ENCODE measurements at regions not wholly inside any gene's neighbourhood (a gene's known extent, or its start where the extent isn't known, plus 50 kb on each side); places are given as distances from the start of the nearest gene placed in this dataset.

DNA sequence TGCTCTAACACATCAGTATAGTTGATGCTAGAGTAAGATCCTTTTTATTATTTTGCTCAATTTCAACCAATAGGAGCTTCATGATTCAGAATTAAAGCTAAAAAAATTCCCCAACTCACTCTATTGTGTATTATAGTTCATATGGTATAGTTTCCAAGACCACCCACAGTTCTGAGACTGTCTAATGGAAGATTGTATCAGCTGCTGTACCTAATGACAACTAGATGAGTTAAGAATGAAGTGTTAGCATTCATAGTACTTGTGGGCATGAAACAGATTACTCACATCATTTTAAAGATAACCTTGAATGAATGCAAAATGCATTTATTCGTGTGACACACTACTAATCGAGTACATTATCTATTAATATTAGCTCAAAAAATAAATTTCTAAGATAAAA is 289.9 kb upstream of the ATP11B start:
- Histone ChIP-seq H3K4me3 (ENCODE audit: low read depth, low read length) (no peak overlapping the region), H3K36me3 (replicated peaks) (no peaks in the 10 kb centered on the region), H3K27ac (no peak overlapping the region), H3K27me3 (replicated peaks) (no peaks in the 10 kb centered on the region)
- TF ChIP-seq, protein P1, sequence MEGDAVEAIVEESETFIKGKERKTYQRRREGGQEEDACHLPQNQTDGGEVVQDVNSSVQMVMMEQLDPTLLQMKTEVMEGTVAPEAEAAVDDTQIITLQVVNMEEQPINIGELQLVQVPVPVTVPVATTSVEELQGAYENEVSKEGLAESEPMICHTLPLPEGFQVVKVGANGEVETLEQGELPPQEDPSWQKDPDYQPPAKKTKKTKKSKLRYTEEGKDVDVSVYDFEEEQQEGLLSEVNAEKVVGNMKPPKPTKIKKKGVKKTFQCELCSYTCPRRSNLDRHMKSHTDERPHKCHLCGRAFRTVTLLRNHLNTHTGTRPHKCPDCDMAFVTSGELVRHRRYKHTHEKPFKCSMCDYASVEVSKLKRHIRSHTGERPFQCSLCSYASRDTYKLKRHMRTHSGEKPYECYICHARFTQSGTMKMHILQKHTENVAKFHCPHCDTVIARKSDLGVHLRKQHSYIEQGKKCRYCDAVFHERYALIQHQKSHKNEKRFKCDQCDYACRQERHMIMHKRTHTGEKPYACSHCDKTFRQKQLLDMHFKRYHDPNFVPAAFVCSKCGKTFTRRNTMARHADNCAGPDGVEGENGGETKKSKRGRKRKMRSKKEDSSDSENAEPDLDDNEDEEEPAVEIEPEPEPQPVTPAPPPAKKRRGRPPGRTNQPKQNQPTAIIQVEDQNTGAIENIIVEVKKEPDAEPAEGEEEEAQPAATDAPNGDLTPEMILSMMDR (IDR thresholded peaks at IDR 0.05; ENCODE audit: low read depth, low read length, missing control alignments): no peak
- no peak for DNase-seq
- in situ Hi-C loops (cut with HindIII; ENCODE audit: low pct_ligation_motif_present, low sequenced_read_pairs): no loop called here

DNA sequence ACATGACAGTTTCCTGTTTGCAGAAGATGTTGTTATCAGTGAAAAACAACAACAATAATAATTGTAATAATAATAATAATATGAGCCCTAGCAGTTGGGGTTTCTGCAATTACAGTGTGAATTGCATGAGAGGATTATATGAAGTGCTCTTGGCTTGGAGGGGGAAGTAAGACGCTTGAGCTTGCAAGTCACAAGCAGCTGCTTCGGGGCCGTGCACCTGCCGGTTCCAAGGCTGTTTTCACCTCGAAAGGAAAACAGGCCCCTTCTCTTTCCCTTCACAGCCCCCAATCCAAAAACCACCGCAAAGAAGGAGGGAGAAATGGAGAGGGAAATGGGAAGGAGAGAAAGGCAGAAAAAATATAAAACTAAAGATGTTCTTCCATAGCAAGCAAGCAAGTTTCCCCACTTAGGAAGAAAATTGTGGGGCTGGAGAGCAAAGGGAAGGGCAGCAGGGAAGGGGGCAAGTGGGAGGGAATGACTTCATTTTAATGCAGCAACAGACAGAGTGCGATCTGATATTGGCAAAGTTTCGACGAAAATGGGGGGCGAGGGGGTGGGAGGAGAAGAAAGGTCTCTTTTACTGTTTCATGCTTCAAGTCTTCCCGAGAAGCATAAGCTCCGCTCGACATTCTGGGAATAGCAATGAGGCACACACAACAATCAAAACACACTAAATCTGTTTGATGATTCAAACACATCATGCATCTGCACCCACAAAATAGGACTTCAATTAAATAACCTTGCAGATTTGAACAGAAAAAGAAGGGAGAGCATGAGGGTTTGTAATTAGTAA is 284.2 kb upstream of the ATP11B start:
- H3K27ac ChIP-seq: no peak overlapping the region
- no peaks in the 10 kb centered on the region for H3K36me3 ChIP-seq (replicated peaks)
- no peak for DNase-seq
- TF ChIP-seq, protein P1 (IDR thresholded peaks at IDR 0.05; ENCODE audit: low read depth, low read length, missing control alignments): no peak
- in situ Hi-C loops (cut with HindIII; ENCODE audit: low pct_ligation_motif_present, low sequenced_read_pairs): no loop called here
- no peaks in the 10 kb centered on the region for H3K27me3 ChIP-seq (replicated peaks)
- no peak overlapping the region for H3K4me3 ChIP-seq (ENCODE audit: low read depth, low read length)

DNA sequence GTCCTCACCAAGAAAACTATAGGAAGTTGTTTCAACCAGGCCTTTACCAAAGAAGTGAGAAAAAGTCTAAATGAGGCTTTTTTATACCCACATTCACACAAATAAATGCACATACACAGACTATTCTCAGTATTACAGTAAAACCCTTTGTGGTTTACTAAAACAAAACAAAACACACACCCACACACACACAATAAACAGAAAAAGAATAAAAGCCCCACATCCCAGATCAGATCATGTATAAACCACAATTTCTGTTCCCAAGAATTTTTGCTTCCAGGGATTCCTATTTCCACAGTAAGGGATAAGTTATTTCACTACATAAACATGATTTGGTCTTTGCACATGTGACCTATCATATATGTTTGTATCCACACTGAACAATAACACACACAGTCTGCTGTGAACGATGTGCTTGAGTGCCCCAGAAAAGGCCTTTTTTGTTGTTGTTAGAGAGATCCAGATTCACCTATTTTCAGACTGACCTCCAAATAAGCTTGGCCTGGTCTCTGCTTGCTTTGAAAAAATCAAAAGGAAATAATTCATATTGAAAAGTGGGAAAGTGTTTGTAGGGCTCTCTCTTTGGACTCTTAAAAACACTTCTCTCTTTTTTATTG is 283.4 kb upstream of the ATP11B start:
- Histone ChIP-seq H3K4me3 (ENCODE audit: low read depth, low read length) (no peak overlapping the region), H3K36me3 (replicated peaks) (no peaks in the 10 kb centered on the region), H3K27ac (no peak overlapping the region), H3K27me3 (replicated peaks) (no peaks in the 10 kb centered on the region)
- TF ChIP-seq, protein P1 (IDR thresholded peaks at IDR 0.05; ENCODE audit: low read depth, low read length, missing control alignments): no peak
- no peak for DNase-seq
- in situ Hi-C loops (cut with HindIII; ENCODE audit: low pct_ligation_motif_present, low sequenced_read_pairs): no loop called here

DNA sequence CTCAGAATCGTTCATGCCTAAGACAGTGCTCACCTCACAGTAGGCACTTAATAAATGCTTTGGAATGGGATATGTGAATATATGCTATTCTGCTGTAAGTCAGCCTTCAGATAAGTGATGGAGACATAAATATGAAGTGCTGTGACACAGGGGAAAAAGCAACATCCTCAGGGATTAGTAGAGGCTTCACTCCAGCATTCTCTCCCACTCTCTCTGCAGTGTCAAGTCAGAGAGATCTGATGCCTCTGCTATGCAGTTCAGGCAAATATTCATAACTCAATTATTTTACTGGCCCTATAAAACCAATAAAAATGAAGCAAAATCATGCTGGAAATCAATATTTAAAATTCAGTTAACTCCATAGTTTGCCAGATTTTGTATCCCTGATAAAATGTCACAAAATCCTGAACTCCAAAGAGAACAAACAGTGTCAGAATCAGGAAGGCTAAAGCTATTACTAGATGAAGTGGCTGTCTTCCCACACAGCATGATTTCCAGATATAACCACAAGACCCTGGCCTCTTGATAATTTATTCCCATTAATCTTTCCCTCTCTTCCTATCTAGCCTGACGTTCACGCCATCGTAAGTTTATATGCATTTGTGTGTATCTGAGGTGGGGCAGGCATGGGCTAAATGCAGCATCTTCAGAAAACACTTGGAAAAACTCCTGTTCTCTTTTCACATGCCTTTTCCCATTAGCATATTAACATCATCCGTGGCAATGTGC is 278.9 kb upstream of the ATP11B start:
- in situ Hi-C loops (cut with HindIII; ENCODE audit: low pct_ligation_motif_present, low sequenced_read_pairs): no loop called here
- no peak overlapping the region for H3K27ac ChIP-seq

DNA sequence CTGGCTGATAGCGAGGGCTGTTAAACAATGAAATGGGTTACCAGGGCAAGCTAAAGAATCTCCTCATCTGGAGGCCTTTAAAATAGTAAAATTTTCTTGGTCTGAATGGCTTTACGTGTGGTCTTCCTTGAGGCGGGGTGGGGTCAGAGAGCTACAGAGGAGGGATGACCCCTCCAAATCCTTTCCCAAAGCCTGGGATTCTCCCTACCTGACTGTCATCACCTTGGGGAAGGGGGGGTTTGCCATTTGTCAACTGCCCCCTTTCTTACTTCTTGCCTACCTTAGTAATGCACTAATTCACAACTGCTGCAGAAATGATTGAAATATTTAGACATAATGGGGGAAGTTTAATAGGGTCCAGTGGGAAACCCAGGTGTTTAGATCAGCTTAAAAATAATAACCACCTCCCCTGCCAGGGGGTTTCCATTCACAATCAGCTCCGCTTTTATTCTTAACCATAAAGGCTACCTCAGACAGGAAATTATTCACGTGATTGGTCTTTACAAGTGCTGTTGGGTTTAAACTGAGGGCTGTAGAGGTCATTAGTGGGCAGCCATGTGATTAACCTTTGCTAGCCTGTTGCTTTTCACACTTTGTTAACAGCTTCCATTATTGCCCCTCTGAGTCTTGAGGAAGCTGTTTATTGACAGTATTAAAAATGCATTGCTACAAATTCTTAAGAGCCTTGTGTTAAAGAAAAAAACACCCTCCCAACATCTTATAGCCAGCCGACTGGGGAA is 276.5 kb upstream of the ATP11B start:
- in situ Hi-C loops (cut with HindIII; ENCODE audit: low pct_ligation_motif_present, low sequenced_read_pairs): no loop called here

More for the DNA sequence above, 278.9 kb upstream of the ATP11B start:
- H3K4me3 ChIP-seq (ENCODE audit: low read depth, low read length): no peak overlapping the region
- TF ChIP-seq, protein P1 (IDR thresholded peaks at IDR 0.05; ENCODE audit: low read depth, low read length, missing control alignments): no peak
- H3K36me3 ChIP-seq (replicated peaks): no peaks in the 10 kb centered on the region
- no peak for DNase-seq
- no peaks in the 10 kb centered on the region for H3K27me3 ChIP-seq (replicated peaks)

More for the DNA sequence above, 276.5 kb upstream of the ATP11B start:
- TF ChIP-seq, protein P1 (IDR thresholded peaks at IDR 0.05; ENCODE audit: low read depth, low read length, missing control alignments): no peak
- Histone ChIP-seq H3K36me3 (replicated peaks) (no peaks in the 10 kb centered on the region), H3K4me3 (ENCODE audit: low read depth, low read length) (no peak overlapping the region), H3K27me3 (replicated peaks) (no peaks in the 10 kb centered on the region), H3K27ac (no peak overlapping the region)
- no peak for DNase-seq
